GM12878 (cell line): ENCODE measurements at regions not wholly inside any gene's neighbourhood (a gene's known extent, or its start where the extent isn't known, plus 50 kb on each side); places are given as distances from the start of the nearest gene placed in this dataset.
"Not testable (repeated sequence)": the region's sequence is repeated elsewhere in the genome, so short reads cannot be mapped to it uniquely, and the experiment has no call there.

Experiments used
- ATAC-seq: fragments of 200-7000 bp; cut with Tn5 transposase; 3 replicates; pipeline ENCODE4 v1.9.1; 2020; ENCODE audit warnings: mild to moderate bottlenecking, moderate library complexity
- BruUV-seq: library from RNA; stranded (reverse); fragments of 400-500 nt; replicated peaks from 2 replicates; lab custom pipeline; 2021; lab: Mats Ljungman, UMichigan
- CTCF ChIA-PET: fragments of 300-600 bp; sonication (Branson Sonifier 250); formaldehyde crosslinking; extraction: SDS; loops from one replicate; lab custom pipeline; 2021; ENCODE audit warnings: inconsistent platforms; lab: Yijun Ruan, JAX
- POLR2A ChIA-PET: fragments of 350-600 bp; formaldehyde crosslinking; extraction: SDS; loops from one replicate; lab custom pipeline; 2021; ENCODE audit warnings: inconsistent platforms; lab: Charles Lee
- RAD21 ChIA-PET: fragments of 300-600 bp; sonication (Branson Sonifier 250); formaldehyde crosslinking; loops from one replicate; lab custom pipeline; 2023; ENCODE audit warnings: antibody characterized with exemption; ENCODE audit not compliant: unreplicated experiment; lab: Charles Lee
- SMC1A ChIA-PET: fragments of 300-600 bp; sonication (Branson Sonifier 250); formaldehyde crosslinking; loops from one replicate; lab custom pipeline; 2023; ENCODE audit not compliant: unreplicated experiment, uncharacterized antibody; lab: Charles Lee
- DNase-seq: peaks from one replicate; pipeline ENCODE4 v3.0.0-alpha.2; 2011; ENCODE audit warnings: low read depth, low spot score
- FAIRE-seq: peaks from 3 replicates; lab custom pipeline; 2011; peaks lifted over from hg19 to GRCh38; lab: Jason Lieb, UNC
- H2AFZ ChIP-seq: 2 replicates; pipeline ENCODE4 v1.6.0; 2011; ENCODE audit warnings: low read depth, low read length, control low read depth; ENCODE audit not compliant: control insufficient read depth
- H3K27ac ChIP-seq: 2 replicates; pipeline ENCODE4 v1.5.1; 2011; ENCODE audit warnings: control low read depth; ENCODE audit not compliant: control insufficient read depth, insufficient read depth
- H3K27me3 ChIP-seq, 2 experiments: replicated peaks in 1 of 2; 2 replicates each; pipeline versions ENCODE4 v1.6.0 to v1.6.1; 2011; ENCODE audit warnings: low read length in 1 of 2; ENCODE audit not compliant: control insufficient read depth in 2 of 2, insufficient read depth in 2 of 2
- H3K36me3 ChIP-seq, 2 experiments: 2 replicates each; pipeline ENCODE4 v1.5.1; 2011; ENCODE audit warnings: low read length in 1 of 2; ENCODE audit not compliant: control insufficient read depth in 2 of 2, insufficient read depth in 2 of 2
- H3K4me1 ChIP-seq: 2 replicates; pipeline ENCODE4 v1.6.1; 2011; ENCODE audit warnings: mild to moderate bottlenecking, low read length, moderate library complexity, mixed read lengths; ENCODE audit not compliant: control insufficient read depth, insufficient read depth
- H3K4me2 ChIP-seq: 2 replicates; pipeline ENCODE4 v1.6.0; 2011; ENCODE audit warnings: control low read depth; ENCODE audit not compliant: control insufficient read depth, insufficient read depth
- H3K4me3 ChIP-seq: fragments of 200-600 bp; sonication (generic); 2 replicates; pipeline ENCODE4 v1.5.1; 2016
- H3K79me2 ChIP-seq: 2 replicates; pipeline ENCODE4 v1.6.0; 2011; ENCODE audit warnings: low read length; ENCODE audit not compliant: control insufficient read depth, insufficient read depth
- H3K9ac ChIP-seq: 2 replicates; pipeline ENCODE4 v1.8.0; 2011; ENCODE audit warnings: low read length, control low read depth, mixed read lengths; ENCODE audit not compliant: control insufficient read depth, insufficient read depth
- H3K9me3 ChIP-seq: replicated peaks from 3 replicates; pipeline ENCODE4 v1.5.1; 2011; ENCODE audit warnings: mild to moderate bottlenecking, low read length; ENCODE audit not compliant: control insufficient read depth, insufficient read depth
- H4K20me1 ChIP-seq: 2 replicates; pipeline ENCODE4 v1.6.0; 2011; ENCODE audit not compliant: control insufficient read depth, insufficient read depth
- CHD2 ChIP-seq: IDR thresholded peaks from 2 replicates; pipeline ENCODE4 v1.6.1; 2011; ENCODE audit warnings: low read depth, low read length, improper control_type of control experiment, borderline replicate concordance
- FOXK2 ChIP-seq: fragments of 450-650 bp; IDR thresholded peaks from 2 replicates; pipeline ENCODE4 v1.6.1; 2017; ENCODE audit warnings: mild to moderate bottlenecking, moderate library complexity
- NR2C1 ChIP-seq: fragments of 450-650 bp; IDR thresholded peaks from 2 replicates; pipeline ENCODE4 v1.6.1; 2017; ENCODE audit warnings: antibody characterized with exemption, mild to moderate bottlenecking, moderate library complexity
- POLR2A ChIP-seq: IDR thresholded peaks from 2 replicates; pipeline ENCODE4 v1.6.1; 2011; ENCODE audit warnings: low read depth, mild to moderate bottlenecking, low read length
- SIN3A ChIP-seq: IDR thresholded peaks from 2 replicates; pipeline ENCODE4 v1.6.1; 2012; ENCODE audit warnings: low read depth, low read length, improper control_type of control experiment
- YY1 ChIP-seq: IDR thresholded peaks from 2 replicates; pipeline ENCODE4 v1.6.1; 2011; ENCODE audit warnings: low read depth, mild to moderate bottlenecking, low read length
- ZNF217 ChIP-seq: fragments of 450-650 bp; IDR thresholded peaks from 2 replicates; pipeline ENCODE4 v1.6.1; 2017; ENCODE audit warnings: antibody characterized with exemption, mild to moderate bottlenecking
- WGBS: methylation state at CpG from one replicate; pipeline ENCODE4 v1.1.6; 2016; ENCODE audit warnings: low lambda C conversion rate; ENCODE audit not compliant: insufficient replicate concordance, insufficient coverage; ENCODE audit errors: missing lambda C conversion rate; 5-methylcytosine and 5-hydroxymethylcytosine counted together
- in situ Hi-C: fragments of 300-500 bp; cut with MboI; formaldehyde crosslinking; loops from 9 replicates; pipeline ENCODE4 v1.14.3; 2018; ENCODE audit warnings: mixed read lengths
- intact Hi-C: fragments of 100-400 bp; cut with micrococcal nuclease; formaldehyde crosslinking; loops from one replicate; pipeline ENCODE4 v1.14.2; 2022; ENCODE audit not compliant: unreplicated experiment

DNA sequence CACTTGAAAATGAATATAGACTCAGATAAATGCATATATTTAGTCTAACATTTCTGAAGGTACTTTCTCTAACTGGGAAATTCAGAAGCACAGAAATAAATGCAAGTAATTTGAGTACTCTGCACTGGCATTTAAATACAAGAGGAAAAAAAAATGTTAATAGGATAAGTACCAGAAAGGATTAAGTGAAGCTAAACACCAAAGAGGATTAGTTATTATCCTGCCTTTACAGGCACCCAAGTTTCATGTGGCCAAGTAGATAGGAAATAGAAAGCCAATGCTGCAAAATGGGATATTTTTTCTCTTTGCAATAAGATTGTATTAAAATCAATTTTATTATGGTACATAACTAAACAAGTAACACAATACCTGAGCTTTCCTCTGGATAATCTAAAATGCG lies 762.5 kb downstream of the PCDH7 start:
- CTCF ChIA-PET = no interaction called here
- no peak overlapping the region for H3K4me2 ChIP-seq
- WGBS = 0% methylated on average over 1 of the region's 1 CpG

DNA sequence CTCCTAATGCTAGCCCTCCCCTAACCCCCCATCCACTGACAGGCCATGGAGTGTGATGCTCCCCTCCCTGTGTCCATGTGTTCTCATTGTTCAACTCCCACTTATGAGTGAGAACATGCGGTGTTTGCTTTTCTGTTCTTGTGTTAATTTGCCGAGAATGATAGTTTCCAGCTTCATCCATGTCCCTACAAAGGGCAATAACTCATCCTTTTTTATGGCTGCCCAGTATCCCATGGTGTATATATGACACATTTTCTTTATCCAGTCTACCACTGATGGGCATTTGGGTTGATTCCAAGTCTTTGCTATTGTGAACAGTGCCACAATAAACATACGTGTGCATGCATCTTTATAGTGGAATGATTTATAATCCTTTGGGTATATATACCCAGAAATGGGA lies 779.0 kb downstream of the PCDH7 start:
- H2AFZ ChIP-seq, H3K4me1 ChIP-seq, ATAC-seq, H3K9ac ChIP-seq, CTCF ChIA-PET, H3K27me3 ChIP-seq, H3K36me3 ChIP-seq, H4K20me1 ChIP-seq, H3K27ac ChIP-seq, RAD21 ChIA-PET, in situ Hi-C loops, intact Hi-C loops, FAIRE-seq, POLR2A ChIA-PET, BruUV-seq, DNase-seq, H3K4me2 ChIP-seq, H3K79me2 ChIP-seq, H3K9me3 ChIP-seq, H3K4me3 ChIP-seq, SMC1A ChIA-PET: not testable (repeated sequence)
- 5% methylated on average over 3 of the region's 3 CpGs for WGBS

More for the DNA sequence above, 762.5 kb downstream of the PCDH7 start:
- Histone ChIP-seq H4K20me1 (no peaks in the 10 kb centered on the region), H3K4me3 (no peak overlapping the region), H3K36me3 (no peaks in the 10 kb centered on the region), H2AFZ (no peak overlapping the region), H3K9me3 (no peaks in the 10 kb centered on the region), H3K4me1 (no peaks in the 10 kb centered on the region), H3K79me2 (no peaks in the 10 kb centered on the region), H3K27me3 (no peaks in the 10 kb centered on the region), H3K27ac (no peak overlapping the region)
- no TSS peak for BruUV-seq
- ChIA-PET SMC1A (no interaction called here), RAD21 (no interaction called here), POLR2A (no interaction called here)
- intact Hi-C loops (no loop called here), in situ Hi-C loops (no loop called here)
- DNase-seq = no peak
- no peak for FAIRE-seq
- no peak for ATAC-seq
- no peak for TF ChIP-seq ZNF217
- TF ChIP-seq SIN3A = no peak
- TF ChIP-seq POLR2A = no peak
- no peak for TF ChIP-seq FOXK2
- TF ChIP-seq CHD2 = no peak
- no peak for TF ChIP-seq YY1
- no peak for TF ChIP-seq NR2C1
- TF ChIP-seq, all 136 proteins: peak for 0
- no peak overlapping the region for H3K9ac ChIP-seq
